ENCODE measurements at regions not wholly inside any gene's neighbourhood (a gene's known extent, or its start where the extent isn't known, plus 50 kb on each side); places are given as distances from the start of the nearest gene placed in this dataset.

- H3K4me3 ChIP-seq (ENCODE audit: low read depth, low read length): no peak overlapping the region
- no peak for DNase-seq (ENCODE audit: low read depth)
- TF ChIP-seq CTCF (IDR thresholded peaks at IDR 0.05; ENCODE audit: insufficient read depth, low read length): no peak
Measured at GRCh38 chr6:144637541-144637940, 352.4 kb downstream of the UTRN start.

GRCh38 chr6:144639654-144640053 lies 354.5 kb downstream of the UTRN start:
- no peak for DNase-seq (ENCODE audit: low read depth)
- H3K4me3 ChIP-seq (ENCODE audit: low read depth, low read length): no peak overlapping the region
- TF ChIP-seq CTCF (IDR thresholded peaks at IDR 0.05; ENCODE audit: insufficient read depth, low read length): no peak

GRCh38 chr6:144641286-144641685 lies 356.2 kb downstream of the UTRN start:
- no peak for TF ChIP-seq CTCF (IDR thresholded peaks at IDR 0.05; ENCODE audit: insufficient read depth, low read length)
- DNase-seq (ENCODE audit: low read depth): no peak

GRCh38 chr6:144644776-144645175 lies 359.6 kb downstream of the UTRN start:
- peak; percentile 78 for DNase-seq (ENCODE audit: low read depth)
- no peak overlapping the region for H3K4me3 ChIP-seq (ENCODE audit: low read depth, low read length)
- no peak for TF ChIP-seq CTCF (IDR thresholded peaks at IDR 0.05; ENCODE audit: insufficient read depth, low read length)

More at GRCh38 chr6:144641286-144641685, 356.2 kb downstream of the UTRN start:
- H3K4me3 ChIP-seq (ENCODE audit: low read depth, low read length): no peak overlapping the region

GRCh38 chr6:144646093-144647056 lies 361.2 kb downstream of the UTRN start:
- no peak for TF ChIP-seq CTCF (IDR thresholded peaks at IDR 0.05; ENCODE audit: insufficient read depth, low read length)
- DNase-seq (ENCODE audit: low read depth): no peak
- H3K4me3 ChIP-seq (ENCODE audit: low read depth, low read length): no peak overlapping the region

GRCh38 chr6:144647406-144647964 lies 362.4 kb downstream of the UTRN start:
- no peak for TF ChIP-seq CTCF (IDR thresholded peaks at IDR 0.05; ENCODE audit: insufficient read depth, low read length)
- no peak for DNase-seq (ENCODE audit: low read depth)
- no peak overlapping the region for H3K4me3 ChIP-seq (ENCODE audit: low read depth, low read length)

Data from fibroblast of the aortic adventitia (primary cell).